GM23338 (cell line): ENCODE measurements at regions not wholly inside any gene's neighbourhood (a gene's known extent, or its start where the extent isn't known, plus 50 kb on each side); places are given as distances from the start of the nearest gene placed in this dataset.

ENCODE experiments used
- ATAC-seq: fragments of 200-7000 bp; cut with Tn5 transposase; 3 replicates; pipeline ENCODE4 v1.9.1; 2020
- DNase-seq: peaks from one replicate; pipeline ENCODE4 v3.0.0-alpha.2; 2015; ENCODE audit warnings: low spot score
- H2AFZ ChIP-seq: fragments of 200-600 bp; sonication (generic); 2 replicates; pipeline ENCODE4 v1.8.0; 2016; ENCODE audit warnings: antibody characterized with exemption, mild to moderate bottlenecking, moderate library complexity
- H3F3A ChIP-seq: fragments of 200-600 bp; sonication (generic); replicated peaks from 2 replicates; pipeline ENCODE4 v1.8.0; 2017; ENCODE audit warnings: antibody characterized with exemption, mixed run types, low read depth
- H3K27ac ChIP-seq: fragments of 200-600 bp; sonication (generic); 2 replicates; pipeline ENCODE4 v1.6.1; 2016; ENCODE audit warnings: low read depth
- H3K27me3 ChIP-seq: fragments of 200-600 bp; sonication (generic); 2 replicates; pipeline ENCODE4 v1.8.0; 2016; ENCODE audit warnings: mild to moderate bottlenecking, mixed run types, moderate library complexity; ENCODE audit not compliant: insufficient read depth
- H3K36me3 ChIP-seq: fragments of 200-600 bp; sonication (generic); 2 replicates; pipeline ENCODE4 v1.8.0; 2016; ENCODE audit warnings: mild to moderate bottlenecking; ENCODE audit not compliant: insufficient read depth
- H3K4me1 ChIP-seq: fragments of 200-600 bp; sonication (generic); 2 replicates; pipeline ENCODE4 v1.8.0; 2016; ENCODE audit warnings: mild to moderate bottlenecking, moderate library complexity; ENCODE audit not compliant: insufficient read depth
- H3K4me2 ChIP-seq: fragments of 200-600 bp; sonication (generic); 2 replicates; pipeline ENCODE4 v1.7.1; 2017; ENCODE audit warnings: mixed run types
- H3K4me3 ChIP-seq: fragments of 200-600 bp; sonication (generic); 2 replicates; pipeline ENCODE4 v1.6.1; 2016; ENCODE audit warnings: mixed run types
- H3K79me2 ChIP-seq: fragments of 200-600 bp; sonication (generic); replicated peaks from 2 replicates; pipeline ENCODE4 v1.8.0; 2017; ENCODE audit warnings: mild to moderate bottlenecking; ENCODE audit not compliant: insufficient read depth
- H3K9me2 ChIP-seq: fragments of 200-600 bp; sonication (generic); 2 replicates; pipeline ENCODE4 v1.8.0; 2017; ENCODE audit not compliant: insufficient read depth
- H4K20me1 ChIP-seq: fragments of 200-600 bp; sonication (generic); replicated peaks from 2 replicates; pipeline ENCODE4 v1.8.0; 2017; ENCODE audit warnings: mild to moderate bottlenecking; ENCODE audit not compliant: insufficient read depth
- H3K27ac Mint-ChIP-seq: 2 replicates; pipeline ENCODE4 v1.8.0; 2020; ENCODE audit warnings: inconsistent platforms, mild to moderate bottlenecking, moderate library complexity, mixed read lengths
- H3K27me3 Mint-ChIP-seq: 3 replicates; pipeline ENCODE4 v1.8.0; 2022; ENCODE audit warnings: low read depth, mild to moderate bottlenecking, moderate library complexity, mixed read lengths, inconsistent platforms; ENCODE audit not compliant: insufficient read depth, poor library complexity
- H3K36me3 Mint-ChIP-seq: 3 replicates; pipeline ENCODE4 v1.8.0; 2021; ENCODE audit warnings: low read depth, mild to moderate bottlenecking, inconsistent platforms, moderate library complexity, mixed read lengths
- H3K4me1 Mint-ChIP-seq: 3 replicates; pipeline ENCODE4 v1.8.0; 2020; ENCODE audit warnings: mild to moderate bottlenecking, inconsistent platforms, mixed read lengths
- H3K4me3 Mint-ChIP-seq: 3 replicates; pipeline ENCODE4 v1.8.0; 2021; ENCODE audit warnings: moderate library complexity, mild to moderate bottlenecking, inconsistent platforms, mixed read lengths
- H3K9me3 Mint-ChIP-seq: 3 replicates; pipeline ENCODE4 v1.8.0; 2020; ENCODE audit warnings: moderate library complexity, mild to moderate bottlenecking, inconsistent platforms, mixed read lengths
- CREB1 ChIP-seq: fragments of 250-450 bp; sonication (Bioruptor Pico); IDR thresholded peaks from 2 replicates; pipeline ENCODE4 v1.5.0; 2020; ENCODE audit warnings: low read depth, mild to moderate bottlenecking, moderate library complexity
- CTCF ChIP-seq, 2 experiments: fragments of 200-600 bp in 1 of 2; sonication (generic) in 1 of 2; conservative IDR thresholded peaks; 2 replicates each; pipeline versions ENCODE4 v1.5.1 to v1.6.1; 2016 to 2017; ENCODE audit warnings: antibody characterized with exemption in 2 of 2, low read depth in 2 of 2, mild to moderate bottlenecking in 2 of 2, moderate library complexity in 1 of 2
- ETS1 ChIP-seq: IDR thresholded peaks from 2 replicates; pipeline ENCODE4 v1.6.1; 2016; ENCODE audit warnings: antibody characterized with exemption
- EZH2 ChIP-seq: fragments of 200-600 bp; sonication (generic); IDR thresholded peaks from one replicate; pipeline ENCODE4 v1.8.0; 2017; ENCODE audit warnings: antibody characterized with exemption, mild to moderate bottlenecking, low read depth; ENCODE audit not compliant: unreplicated experiment
- EZH2phosphoT487 ChIP-seq: fragments of 200-600 bp; sonication (generic); IDR thresholded peaks from one replicate; pipeline ENCODE4 v1.8.1; 2018; ENCODE audit warnings: antibody characterized with exemption; ENCODE audit not compliant: unreplicated experiment
- JUNB ChIP-seq: IDR thresholded peaks from one replicate; pipeline ENCODE4 v1.6.1; 2016; ENCODE audit warnings: antibody characterized with exemption; ENCODE audit not compliant: unreplicated experiment
- NANOG ChIP-seq: IDR thresholded peaks from 2 replicates; pipeline ENCODE4 v1.6.1; 2016; ENCODE audit warnings: antibody characterized with exemption, borderline replicate concordance
- POLR2AphosphoS5 ChIP-seq: IDR thresholded peaks from 2 replicates; pipeline ENCODE4 v1.6.1; 2016; ENCODE audit warnings: antibody characterized with exemption, low read depth
- REST ChIP-seq: IDR thresholded peaks from one replicate; pipeline ENCODE4 v1.6.1; 2018; ENCODE audit warnings: antibody characterized with exemption; ENCODE audit not compliant: unreplicated experiment
- STAT1 ChIP-seq: IDR thresholded peaks from one replicate; pipeline ENCODE4 v1.6.1; 2016; ENCODE audit warnings: antibody characterized with exemption; ENCODE audit not compliant: unreplicated experiment
- ZNF114 ChIP-seq: fragments of 250-450 bp; sonication (Bioruptor Pico); IDR thresholded peaks from 2 replicates; pipeline ENCODE4 v1.5.0; 2020; ENCODE audit warnings: mild to moderate bottlenecking, moderate library complexity
- ZNF331 ChIP-seq: fragments of 250-450 bp; sonication (Bioruptor Pico); IDR thresholded peaks from 2 replicates; pipeline ENCODE4 v1.5.0; 2020; ENCODE audit warnings: low read depth, mild to moderate bottlenecking, moderate library complexity
- ZNF462 ChIP-seq: fragments of 250-450 bp; sonication (Bioruptor Pico); IDR thresholded peaks from 2 replicates; pipeline ENCODE4 v1.5.0; 2020; ENCODE audit warnings: mild to moderate bottlenecking, moderate library complexity

- H3K9me2 ChIP-seq = peaks cover 12% of the 10 kb centered on the region; the same call in 1 of the 2 replicates
- DNase-seq (no peak), ATAC-seq (no peak)
- Mint-ChIP-seq H3K27ac (no peak overlapping the region), H3K9me3 (no peaks in the 10 kb centered on the region), H3K4me1 (peaks cover 14% of the 10 kb centered on the region), H3K27me3 (no peaks in the 10 kb centered on the region), H3K36me3 (no peaks in the 10 kb centered on the region), H3K4me3 (no peak overlapping the region)
- no peak overlapping the region for H3K4me2 ChIP-seq
- H2AFZ ChIP-seq = no peak overlapping the region; the same call in 1 of the 2 replicates
- H3K79me2 ChIP-seq = no peaks in the 10 kb centered on the region
- no peak for TF ChIP-seq POLR2AphosphoS5
- no peak for TF ChIP-seq CTCF (conservative IDR thresholded peaks at IDR 0.05; ENCODE audit: low read depth in 2 of 2)
- TF ChIP-seq ZNF462 (CRISPR knock-in tag) = no peak
- TF ChIP-seq REST = no peak
- no peak for TF ChIP-seq STAT1
- TF ChIP-seq ZNF331 (CRISPR knock-in tag) = no peak
- TF ChIP-seq NANOG = no peak
- no peak for TF ChIP-seq EZH2phosphoT487
- TF ChIP-seq ZNF114 = no peak
- TF ChIP-seq EZH2 = no peak
- no peak for TF ChIP-seq ETS1
- TF ChIP-seq JUNB = no peak
- no peak for TF ChIP-seq CREB1 (CRISPR knock-in tag)
- H3K4me1 ChIP-seq = peaks cover 10% of the 10 kb centered on the region
- no peaks in the 10 kb centered on the region for H3K36me3 ChIP-seq
- H3F3A ChIP-seq = no peaks in the 10 kb centered on the region
- no peaks in the 10 kb centered on the region for H3K27me3 ChIP-seq
- H3K4me3 ChIP-seq = no peak overlapping the region
- no peaks in the 10 kb centered on the region for H4K20me1 ChIP-seq
- no peak overlapping the region for H3K27ac ChIP-seq
Measured at GRCh38 chr6:151679081-151679480, 128.4 kb upstream of the ESR1 start.
